ENCODE measurements at regions not wholly inside any gene's neighbourhood (a gene's known extent, or its start where the extent isn't known, plus 50 kb on each side); places are given as distances from the start of the nearest gene placed in this dataset.
A peak's percentile ranks its signal among the peaks of the same experiment; 100 is the strongest.
"Not testable (repeated sequence)": the region's sequence is repeated elsewhere in the genome, so short reads cannot be mapped to it uniquely, and the experiment has no call there.

DNA sequence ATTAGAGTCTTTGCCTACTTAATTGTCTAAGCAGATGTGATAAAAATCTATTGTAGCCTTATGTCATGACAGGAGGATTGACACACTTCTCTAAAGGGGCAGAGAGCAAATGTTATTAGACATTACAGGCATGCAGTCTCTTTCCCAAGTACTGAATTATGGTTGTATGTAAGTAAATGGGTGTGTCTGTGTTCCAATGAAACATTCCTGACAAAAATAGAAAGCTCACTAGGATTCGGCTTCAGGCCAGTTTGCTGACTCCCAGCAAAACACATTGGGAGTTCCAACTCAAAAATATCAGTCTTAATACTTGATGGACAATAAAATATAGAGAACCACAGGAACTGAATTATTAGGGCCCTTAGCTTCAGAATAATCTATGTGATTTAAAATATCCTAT, 1480.4 kb downstream of the FAM181B start:
- Histone ChIP-seq H3K27ac (ENCODE audit: low read depth, low read length) (no peak overlapping the region), H3K9me3 (ENCODE audit: control insufficient read depth, insufficient read depth, low read length) (no peaks in the 10 kb centered on the region), H3K36me3 (ENCODE audit: control insufficient read depth, insufficient read depth, low read length) (no peaks in the 10 kb centered on the region), H3K4me3 (ENCODE audit: low read depth, low read length) (no peak overlapping the region), H3K27me3 (ENCODE audit: control insufficient read depth, insufficient read depth, low read length) (no peaks in the 10 kb centered on the region), H3K4me1 (ENCODE audit: control insufficient read depth, insufficient read depth, low read length) (no peaks in the 10 kb centered on the region)
- no CpG with 5 or more reads among the region's 1 CpG for WGBS (ENCODE audit: insufficient coverage)
- DNase-seq (ENCODE audit: low read depth in 4 of 6, low spot score in 6 of 6), result peak in 1 of 6 donors; percentile 29

DNA sequence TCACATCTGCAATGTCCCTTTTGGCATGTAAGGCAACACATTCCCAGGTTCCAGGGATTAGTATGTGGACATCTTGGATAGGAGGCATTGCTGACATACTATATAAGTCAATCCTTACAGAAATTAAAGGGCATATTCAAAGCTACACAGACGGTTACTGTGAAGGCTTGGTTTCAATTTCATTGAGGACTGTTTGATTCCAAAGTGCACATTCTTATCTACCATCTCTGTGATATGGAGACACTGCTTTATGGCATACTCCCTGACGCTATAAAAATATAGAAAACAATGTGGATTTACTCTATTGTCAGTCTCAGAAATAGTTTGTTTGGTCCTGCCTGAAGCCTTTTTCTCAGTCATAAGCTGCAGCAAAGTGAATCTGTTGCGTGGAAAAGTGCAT, 1486.7 kb downstream of the FAM181B start:
- DNase-seq (ENCODE audit: low read depth in 4 of 6, low spot score in 6 of 6), result no peak
- Histone ChIP-seq H3K36me3 (ENCODE audit: control insufficient read depth, insufficient read depth, low read length) (no peaks in the 10 kb centered on the region), H3K4me1 (ENCODE audit: control insufficient read depth, insufficient read depth, low read length) (no peaks in the 10 kb centered on the region), H3K4me3 (ENCODE audit: low read depth, low read length) (no peak overlapping the region), H3K9me3 (ENCODE audit: control insufficient read depth, insufficient read depth, low read length) (no peaks in the 10 kb centered on the region), H3K27ac (ENCODE audit: low read depth, low read length) (no peak overlapping the region), H3K27me3 (ENCODE audit: control insufficient read depth, insufficient read depth, low read length) (no peaks in the 10 kb centered on the region)
- no CpG with 5 or more reads among the region's 3 CpGs for WGBS (ENCODE audit: insufficient coverage)

DNA sequence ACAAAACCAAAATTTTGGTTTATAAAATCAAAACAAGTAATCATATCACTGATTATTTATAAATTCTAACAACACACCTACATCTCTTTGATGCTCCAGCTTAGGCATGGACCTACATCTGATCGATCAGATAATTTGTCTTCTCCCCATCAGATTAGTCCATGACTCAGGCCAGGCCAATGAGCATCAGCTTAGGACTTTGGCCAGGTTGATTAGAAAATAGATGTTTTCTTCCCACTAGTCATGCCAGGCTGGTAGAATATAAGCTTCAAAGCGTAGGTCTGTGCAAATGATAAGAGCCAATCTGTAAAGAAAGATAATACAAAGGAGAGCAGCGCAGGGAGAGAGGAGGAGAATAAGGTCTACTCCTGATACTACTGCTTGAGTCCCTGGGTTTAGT, 1487.9 kb downstream of the FAM181B start:
- Histone ChIP-seq H3K27me3 (ENCODE audit: control insufficient read depth, insufficient read depth, low read length) (no peaks in the 10 kb centered on the region), H3K27ac (ENCODE audit: low read depth, low read length) (no peak overlapping the region), H3K9me3 (ENCODE audit: control insufficient read depth, insufficient read depth, low read length) (no peaks in the 10 kb centered on the region), H3K36me3 (ENCODE audit: control insufficient read depth, insufficient read depth, low read length) (no peaks in the 10 kb centered on the region), H3K4me3 (ENCODE audit: low read depth, low read length) (no peak overlapping the region), H3K4me1 (ENCODE audit: control insufficient read depth, insufficient read depth, low read length) (no peaks in the 10 kb centered on the region)
- WGBS (ENCODE audit: insufficient coverage), result 89% methylated on average over 2 of the region's 3 CpGs
- DNase-seq (ENCODE audit: low read depth in 4 of 6, low spot score in 6 of 6), result no peak

DNA sequence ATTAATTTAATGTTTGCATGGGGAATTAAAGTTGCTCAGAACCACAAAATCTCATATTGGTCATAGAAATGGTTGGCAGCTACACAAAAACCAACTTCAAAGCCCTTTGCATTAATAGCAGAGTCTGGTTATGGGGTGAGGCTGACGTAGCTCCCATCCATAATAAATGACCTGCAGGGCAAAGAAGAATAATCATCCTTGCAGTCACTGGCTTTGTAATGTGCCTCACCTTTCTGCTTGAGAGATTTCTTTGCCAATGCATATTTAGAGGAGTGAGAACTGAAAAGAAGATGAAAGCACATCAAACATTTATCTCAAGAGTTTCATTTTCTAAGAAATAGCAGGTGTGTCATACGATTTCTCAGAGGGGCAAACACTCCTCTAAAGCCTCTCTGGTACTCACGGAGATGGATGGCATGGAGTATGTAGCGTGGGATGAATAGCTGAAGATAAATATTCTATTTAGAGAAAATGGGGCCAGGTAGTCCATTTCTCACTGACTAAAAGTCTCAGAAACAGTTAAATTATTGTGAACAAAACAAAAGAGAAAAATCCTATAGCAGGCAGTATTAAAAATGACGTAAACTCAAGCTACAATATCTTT, 1491.9 kb downstream of the FAM181B start:
- no peaks in the 10 kb centered on the region for H3K9me3 ChIP-seq (ENCODE audit: control insufficient read depth, insufficient read depth, low read length)
- DNase-seq (ENCODE audit: low read depth in 4 of 6, low spot score in 6 of 6), result peak in 1 of 6 donors; percentile 51
- no peaks in the 10 kb centered on the region for H3K27me3 ChIP-seq (ENCODE audit: control insufficient read depth, insufficient read depth, low read length)
- no CpG with 5 or more reads among the region's 5 CpGs for WGBS (ENCODE audit: insufficient coverage)
- H3K27ac ChIP-seq (ENCODE audit: low read depth, low read length), result no peak overlapping the region
- no peaks in the 10 kb centered on the region for H3K4me1 ChIP-seq (ENCODE audit: control insufficient read depth, insufficient read depth, low read length)
- no peak overlapping the region for H3K4me3 ChIP-seq (ENCODE audit: low read depth, low read length)
- H3K36me3 ChIP-seq (ENCODE audit: control insufficient read depth, insufficient read depth, low read length), result no peaks in the 10 kb centered on the region

DNA sequence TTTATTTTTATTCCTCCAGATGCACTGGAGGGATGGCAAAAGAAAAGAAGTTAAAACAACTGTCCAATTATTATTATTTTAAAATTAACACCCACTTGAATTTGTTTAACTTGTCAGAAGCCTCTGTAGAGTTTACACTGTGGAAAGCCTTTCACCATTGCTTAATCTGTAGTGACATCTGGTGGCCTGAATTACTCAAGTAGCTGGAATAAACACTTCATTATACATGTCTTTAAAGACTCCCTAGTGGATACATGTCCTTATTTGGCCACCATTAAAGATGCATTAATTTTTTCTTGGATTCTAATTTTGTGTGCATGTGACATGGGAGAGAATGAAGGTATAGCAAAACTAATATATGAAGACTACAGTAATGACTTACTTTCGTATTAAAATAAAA, 1496.5 kb downstream of the FAM181B start:
- no CpG with 5 or more reads among the region's 1 CpG for WGBS (ENCODE audit: insufficient coverage)
- DNase-seq (ENCODE audit: low read depth in 4 of 6, low spot score in 6 of 6), result peak; percentile 41 to 95 (median 66)
- H3K27ac ChIP-seq (ENCODE audit: low read depth, low read length), result no peak overlapping the region
- H3K4me1 ChIP-seq (ENCODE audit: control insufficient read depth, insufficient read depth, low read length), result no peaks in the 10 kb centered on the region
- H3K9me3 ChIP-seq (ENCODE audit: control insufficient read depth, insufficient read depth, low read length), result no peaks in the 10 kb centered on the region
- H3K4me3 ChIP-seq (ENCODE audit: low read depth, low read length), result no peak overlapping the region
- no peaks in the 10 kb centered on the region for H3K27me3 ChIP-seq (ENCODE audit: control insufficient read depth, insufficient read depth, low read length)
- no peaks in the 10 kb centered on the region for H3K36me3 ChIP-seq (ENCODE audit: control insufficient read depth, insufficient read depth, low read length)

DNA sequence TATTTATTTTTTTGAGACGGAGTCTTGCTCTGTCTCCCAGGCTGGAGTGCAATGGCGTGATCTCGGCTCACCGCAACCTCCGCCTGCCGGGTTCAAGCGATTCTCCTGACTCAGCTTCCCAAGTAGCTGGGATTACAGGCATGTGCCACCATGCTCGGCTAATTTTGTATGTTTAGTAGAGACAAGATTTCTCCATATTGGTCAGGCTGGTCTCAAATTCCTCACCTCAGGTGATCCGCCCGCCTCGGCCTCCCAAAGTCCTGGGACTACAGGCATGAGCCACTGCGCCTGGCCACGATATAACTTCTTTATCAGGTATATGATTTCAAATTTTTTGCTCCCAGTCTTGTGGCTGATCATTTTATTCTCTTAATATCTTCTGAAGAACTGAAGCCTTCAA, 1506.3 kb downstream of the FAM181B start:
- not testable (repeated sequence) for H3K9me3 ChIP-seq (ENCODE audit: control insufficient read depth, insufficient read depth, low read length); DNase-seq (ENCODE audit: low read depth in 4 of 6, low spot score in 6 of 6); H3K4me3 ChIP-seq (ENCODE audit: low read depth, low read length); H3K27me3 ChIP-seq (ENCODE audit: control insufficient read depth, insufficient read depth, low read length); H3K36me3 ChIP-seq (ENCODE audit: control insufficient read depth, insufficient read depth, low read length); H3K27ac ChIP-seq (ENCODE audit: low read depth, low read length); H3K4me1 ChIP-seq (ENCODE audit: control insufficient read depth, insufficient read depth, low read length)
- 100% methylated on average over 2 of the region's 13 CpGs for WGBS (ENCODE audit: insufficient coverage)

DNA sequence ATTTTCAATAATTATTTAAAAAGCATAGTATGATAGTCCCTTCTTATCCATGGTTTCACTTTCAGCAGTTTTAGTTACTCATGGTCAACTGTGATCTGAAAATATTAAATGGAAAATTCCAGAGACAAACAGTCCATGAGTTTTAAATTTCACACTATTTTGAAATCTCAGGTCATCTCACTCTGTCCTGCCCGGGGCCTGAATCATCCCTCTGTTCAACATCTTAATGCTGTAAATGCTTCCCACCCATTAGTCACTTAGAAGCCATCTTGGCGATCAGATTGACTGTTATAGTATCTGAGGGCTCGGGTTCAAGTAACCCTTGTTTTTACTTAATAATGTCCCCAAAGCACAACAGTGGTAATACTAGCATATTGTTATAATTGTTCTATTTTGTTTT, 1509.3 kb downstream of the FAM181B start:
- Histone ChIP-seq H3K4me3 (ENCODE audit: low read depth, low read length) (no peak overlapping the region), H3K27ac (ENCODE audit: low read depth, low read length) (no peak overlapping the region), H3K4me1 (ENCODE audit: control insufficient read depth, insufficient read depth, low read length) (no peaks in the 10 kb centered on the region), H3K9me3 (ENCODE audit: control insufficient read depth, insufficient read depth, low read length) (no peaks in the 10 kb centered on the region), H3K27me3 (ENCODE audit: control insufficient read depth, insufficient read depth, low read length) (no peaks in the 10 kb centered on the region), H3K36me3 (ENCODE audit: control insufficient read depth, insufficient read depth, low read length) (no peaks in the 10 kb centered on the region)
- no peak for DNase-seq (ENCODE audit: low read depth in 4 of 6, low spot score in 6 of 6)
- 83% methylated on average over 1 of the region's 3 CpGs for WGBS (ENCODE audit: insufficient coverage)

DNA sequence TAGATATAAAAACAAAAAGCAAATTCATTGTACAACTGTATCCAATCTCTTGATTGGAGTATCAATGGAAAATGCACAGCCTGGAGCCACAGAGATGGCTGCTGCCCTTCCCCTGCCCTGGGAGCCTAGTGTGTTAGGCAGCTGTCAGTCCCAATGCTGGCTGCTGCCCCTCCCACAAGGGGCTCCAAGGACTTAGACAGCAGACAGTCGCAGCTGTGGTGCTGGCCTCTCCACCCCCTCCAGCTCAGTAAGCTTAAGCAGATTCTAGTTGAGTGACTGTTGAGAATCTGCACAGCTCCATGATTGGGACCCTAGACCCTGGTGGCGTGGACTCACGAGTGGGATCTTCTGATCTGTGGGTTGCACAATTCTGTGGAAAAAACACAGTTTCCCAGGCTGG, 1511.2 kb downstream of the FAM181B start:
- Histone ChIP-seq H3K9me3 (ENCODE audit: control insufficient read depth, insufficient read depth, low read length) (no peaks in the 10 kb centered on the region), H3K36me3 (ENCODE audit: control insufficient read depth, insufficient read depth, low read length) (no peaks in the 10 kb centered on the region), H3K4me3 (ENCODE audit: low read depth, low read length) (no peak overlapping the region), H3K27me3 (ENCODE audit: control insufficient read depth, insufficient read depth, low read length) (no peaks in the 10 kb centered on the region), H3K4me1 (ENCODE audit: control insufficient read depth, insufficient read depth, low read length) (no peaks in the 10 kb centered on the region), H3K27ac (ENCODE audit: low read depth, low read length) (no peak overlapping the region)
- 86% methylated on average over 3 of the region's 3 CpGs for WGBS (ENCODE audit: insufficient coverage)
- no peak for DNase-seq (ENCODE audit: low read depth in 4 of 6, low spot score in 6 of 6)

DNA sequence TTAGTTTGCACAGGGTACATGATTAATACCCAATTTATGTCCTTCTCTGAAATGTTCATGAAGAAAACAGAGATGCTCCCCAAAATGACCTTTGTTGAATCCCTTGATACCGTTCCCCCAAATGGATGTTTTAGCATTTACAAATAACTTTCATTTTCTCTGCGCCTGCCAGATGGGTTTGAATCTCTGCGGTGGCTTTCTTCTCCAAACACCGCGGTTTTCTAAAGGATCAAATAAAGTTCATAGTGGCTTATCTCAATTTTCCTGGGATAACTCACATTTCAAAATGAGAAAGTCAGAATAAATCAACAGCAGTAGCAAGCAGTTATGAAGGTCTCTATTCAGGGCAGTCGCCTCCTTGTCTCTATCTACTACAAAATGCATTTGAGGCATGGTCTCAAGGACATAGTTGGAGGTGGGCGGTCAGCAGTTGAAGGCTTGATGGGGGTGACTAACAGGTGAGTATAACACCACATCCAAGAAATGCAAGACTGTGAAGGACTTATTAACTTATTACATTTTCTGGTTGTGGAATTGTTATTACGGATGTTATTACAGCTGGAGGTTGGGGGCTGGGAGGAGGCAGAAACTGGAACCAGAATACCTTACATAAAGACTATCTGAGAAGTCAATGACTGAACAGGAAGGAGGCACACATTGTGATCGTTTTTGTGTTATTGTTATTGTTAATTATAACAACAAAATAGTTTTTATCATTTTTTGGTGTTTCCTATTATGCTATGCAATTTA, 1513.3 kb downstream of the FAM181B start:
- DNase-seq (ENCODE audit: low read depth in 4 of 6, low spot score in 6 of 6), result no peak
- Histone ChIP-seq H3K4me3 (ENCODE audit: low read depth, low read length) (no peak overlapping the region), H3K4me1 (ENCODE audit: control insufficient read depth, insufficient read depth, low read length) (no peaks in the 10 kb centered on the region), H3K9me3 (ENCODE audit: control insufficient read depth, insufficient read depth, low read length) (no peaks in the 10 kb centered on the region), H3K36me3 (ENCODE audit: control insufficient read depth, insufficient read depth, low read length) (no peaks in the 10 kb centered on the region), H3K27me3 (ENCODE audit: control insufficient read depth, insufficient read depth, low read length) (no peaks in the 10 kb centered on the region), H3K27ac (ENCODE audit: low read depth, low read length) (no peak overlapping the region)
- no CpG with 5 or more reads among the region's 9 CpGs for WGBS (ENCODE audit: insufficient coverage)

DNA sequence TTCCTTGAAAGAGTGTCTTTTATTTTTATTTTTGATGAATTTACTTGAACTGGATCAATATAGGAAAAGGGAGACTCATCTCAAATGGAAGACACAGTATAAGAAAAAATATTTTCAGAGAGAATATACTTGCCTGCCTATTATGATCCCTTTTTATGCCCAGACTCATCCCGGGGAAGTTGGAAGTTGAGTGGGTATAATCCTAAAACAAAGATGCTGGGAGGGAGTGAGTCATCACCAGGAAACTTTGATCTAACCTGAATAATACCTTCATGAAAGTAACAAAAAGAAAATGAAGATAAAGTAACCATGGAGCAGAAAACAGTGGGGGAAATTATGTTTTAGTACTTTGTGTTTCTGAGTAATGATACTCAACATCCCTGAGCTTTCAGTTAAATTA, 1514.0 kb downstream of the FAM181B start:
- Histone ChIP-seq H3K4me3 (ENCODE audit: low read depth, low read length) (no peak overlapping the region), H3K27me3 (ENCODE audit: control insufficient read depth, insufficient read depth, low read length) (no peaks in the 10 kb centered on the region), H3K9me3 (ENCODE audit: control insufficient read depth, insufficient read depth, low read length) (no peaks in the 10 kb centered on the region), H3K4me1 (ENCODE audit: control insufficient read depth, insufficient read depth, low read length) (no peaks in the 10 kb centered on the region), H3K27ac (ENCODE audit: low read depth, low read length) (no peak overlapping the region), H3K36me3 (ENCODE audit: control insufficient read depth, insufficient read depth, low read length) (no peaks in the 10 kb centered on the region)
- no peak for DNase-seq (ENCODE audit: low read depth in 4 of 6, low spot score in 6 of 6)
- no CpG with 5 or more reads among the region's 1 CpG for WGBS (ENCODE audit: insufficient coverage)

Measured in spinal cord (tissue), 9 donors.